ENCODE measurements at regions not wholly inside any gene's neighbourhood (a gene's known extent, or its start where the extent isn't known, plus 50 kb on each side); places are given as distances from the start of the nearest gene placed in this dataset.

DNA sequence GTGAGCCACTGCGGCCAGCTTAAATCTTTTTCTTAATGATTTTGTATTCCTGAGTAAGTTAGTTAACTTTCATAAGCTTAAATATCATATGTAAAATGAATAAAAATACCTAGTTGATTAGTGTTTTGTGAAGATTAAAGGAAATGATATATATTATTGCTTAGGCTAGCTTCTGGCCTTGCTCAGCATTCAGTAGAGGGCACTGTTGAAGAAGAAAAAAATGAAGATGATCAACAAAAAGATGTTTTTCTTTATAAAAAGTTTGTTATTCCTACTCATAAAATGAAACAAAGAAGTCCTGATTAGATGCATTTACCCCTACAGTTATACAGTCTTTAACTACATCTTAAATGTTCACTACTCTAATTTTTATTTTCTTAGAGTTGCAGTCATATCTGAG lies 797.7 kb downstream of the RAPGEF2 start:
- TF ChIP-seq, protein P1, sequence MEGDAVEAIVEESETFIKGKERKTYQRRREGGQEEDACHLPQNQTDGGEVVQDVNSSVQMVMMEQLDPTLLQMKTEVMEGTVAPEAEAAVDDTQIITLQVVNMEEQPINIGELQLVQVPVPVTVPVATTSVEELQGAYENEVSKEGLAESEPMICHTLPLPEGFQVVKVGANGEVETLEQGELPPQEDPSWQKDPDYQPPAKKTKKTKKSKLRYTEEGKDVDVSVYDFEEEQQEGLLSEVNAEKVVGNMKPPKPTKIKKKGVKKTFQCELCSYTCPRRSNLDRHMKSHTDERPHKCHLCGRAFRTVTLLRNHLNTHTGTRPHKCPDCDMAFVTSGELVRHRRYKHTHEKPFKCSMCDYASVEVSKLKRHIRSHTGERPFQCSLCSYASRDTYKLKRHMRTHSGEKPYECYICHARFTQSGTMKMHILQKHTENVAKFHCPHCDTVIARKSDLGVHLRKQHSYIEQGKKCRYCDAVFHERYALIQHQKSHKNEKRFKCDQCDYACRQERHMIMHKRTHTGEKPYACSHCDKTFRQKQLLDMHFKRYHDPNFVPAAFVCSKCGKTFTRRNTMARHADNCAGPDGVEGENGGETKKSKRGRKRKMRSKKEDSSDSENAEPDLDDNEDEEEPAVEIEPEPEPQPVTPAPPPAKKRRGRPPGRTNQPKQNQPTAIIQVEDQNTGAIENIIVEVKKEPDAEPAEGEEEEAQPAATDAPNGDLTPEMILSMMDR (optimal IDR thresholded peaks at IDR 0.05 in 1 of 3, IDR thresholded peaks at IDR 0.05 in 1 of 3, conservative IDR thresholded peaks at IDR 0.05 in 1 of 3; ENCODE audit: extremely low read depth in 1 of 3, insufficient read depth in 2 of 3, low read length in 3 of 3) = no peak
- no peak for TF ChIP-seq EZH2 (IDR thresholded peaks at IDR 0.05; ENCODE audit: low read length)

DNA sequence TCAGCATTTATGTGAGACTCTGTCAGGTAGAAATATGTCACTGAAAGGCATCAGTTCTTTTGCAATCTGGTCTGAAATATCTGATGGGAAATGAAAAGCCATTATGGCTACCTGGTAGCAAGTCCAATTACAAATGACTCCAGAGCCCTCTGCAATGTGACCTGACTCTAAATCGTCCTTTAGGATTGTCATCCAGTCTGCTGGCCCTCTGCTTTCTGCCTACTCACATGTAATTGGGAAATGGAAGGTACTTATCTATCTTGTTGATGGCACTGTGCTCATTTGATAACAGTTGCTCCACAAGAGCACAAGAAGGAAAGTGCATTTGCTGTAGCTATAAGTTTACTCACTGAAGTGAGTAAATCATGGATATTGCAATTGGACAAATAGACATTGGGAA lies 799.8 kb downstream of the RAPGEF2 start:
- H3K36me3 ChIP-seq (ENCODE audit: control insufficient read depth in 2 of 2, extremely low read depth in 1 of 2, insufficient read depth in 2 of 2, low read length in 2 of 2) = no peaks in the 10 kb centered on the region
- dilution Hi-C loops (cut with MboI; ENCODE audit: extremely low pct_ligation_motif_present, low sequenced_read_pairs) = no loop called here
- H3K27ac ChIP-seq (ENCODE audit: control insufficient read depth, insufficient read depth, low read length) = no peak overlapping the region
- no peak overlapping the region for H3K4me2 ChIP-seq (ENCODE audit: control insufficient read depth, extremely low read depth, insufficient read depth, low read depth, low read length)
- FAIRE-seq = no peak
- H3K79me2 ChIP-seq (ENCODE audit: control insufficient read depth, insufficient read depth, low read length) = no peaks in the 10 kb centered on the region
- no peak overlapping the region for H2AFZ ChIP-seq (ENCODE audit: control insufficient read depth, low read length)
- TF ChIP-seq, protein P1 (optimal IDR thresholded peaks at IDR 0.05 in 1 of 3, IDR thresholded peaks at IDR 0.05 in 1 of 3, conservative IDR thresholded peaks at IDR 0.05 in 1 of 3; ENCODE audit: extremely low read depth in 1 of 3, insufficient read depth in 2 of 3, low read length in 3 of 3) = no peak
- TF ChIP-seq EZH2 (IDR thresholded peaks at IDR 0.05; ENCODE audit: low read length) = no peak
- no peak for DNase-seq (ENCODE audit: low read depth, low spot score)
- H4K20me1 ChIP-seq (ENCODE audit: control insufficient read depth, extremely low read depth, insufficient read depth, low read length) = no peaks in the 10 kb centered on the region
- H3K27me3 ChIP-seq (ENCODE audit: control insufficient read depth, extremely low read depth, insufficient read depth, low read length) = no peaks in the 10 kb centered on the region
- no peak overlapping the region for H3K9ac ChIP-seq (ENCODE audit: control insufficient read depth, extremely low read depth, insufficient read depth, low read length)
- H3K4me3 ChIP-seq (ENCODE audit: control insufficient read depth in 2 of 3, extremely low read depth in 1 of 3, insufficient read depth in 2 of 3, low read depth in 1 of 3, low read length in 3 of 3) = no peak overlapping the region
- no peaks in the 10 kb centered on the region for H3K9me3 ChIP-seq (ENCODE audit: control insufficient read depth, low read depth, low read length)
- no peaks in the 10 kb centered on the region for H3K4me1 ChIP-seq (ENCODE audit: control insufficient read depth, extremely low read depth, insufficient read depth, low read length)
- no peaks in the 10 kb centered on the region for H3K9me1 ChIP-seq (ENCODE audit: control insufficient read depth, extremely low read depth, insufficient read depth, low read length)

More for the DNA sequence above, 797.7 kb downstream of the RAPGEF2 start:
- Histone ChIP-seq H4K20me1 (ENCODE audit: control insufficient read depth, extremely low read depth, insufficient read depth, low read length) (no peaks in the 10 kb centered on the region), H3K9me1 (ENCODE audit: control insufficient read depth, extremely low read depth, insufficient read depth, low read length) (no peaks in the 10 kb centered on the region), H3K79me2 (ENCODE audit: control insufficient read depth, insufficient read depth, low read length) (no peaks in the 10 kb centered on the region), H3K4me1 (ENCODE audit: control insufficient read depth, extremely low read depth, insufficient read depth, low read length) (no peaks in the 10 kb centered on the region), H3K27ac (ENCODE audit: control insufficient read depth, insufficient read depth, low read length) (no peak overlapping the region), H3K36me3 (ENCODE audit: control insufficient read depth in 2 of 2, extremely low read depth in 1 of 2, insufficient read depth in 2 of 2, low read length in 2 of 2) (no peaks in the 10 kb centered on the region), H3K27me3 (ENCODE audit: control insufficient read depth, extremely low read depth, insufficient read depth, low read length) (no peaks in the 10 kb centered on the region), H3K4me2 (ENCODE audit: control insufficient read depth, extremely low read depth, insufficient read depth, low read depth, low read length) (no peak overlapping the region), H3K4me3 (ENCODE audit: control insufficient read depth in 2 of 3, extremely low read depth in 1 of 3, insufficient read depth in 2 of 3, low read depth in 1 of 3, low read length in 3 of 3) (no peak overlapping the region), H3K9ac (ENCODE audit: control insufficient read depth, extremely low read depth, insufficient read depth, low read length) (no peak overlapping the region), H3K9me3 (ENCODE audit: control insufficient read depth, low read depth, low read length) (no peaks in the 10 kb centered on the region), H2AFZ (ENCODE audit: control insufficient read depth, low read length) (no peak overlapping the region)
- no peak for DNase-seq (ENCODE audit: low read depth, low spot score)
- FAIRE-seq = no peak
- dilution Hi-C loops (cut with MboI; ENCODE audit: extremely low pct_ligation_motif_present, low sequenced_read_pairs) = no loop called here

All from keratinocyte (primary cell).